Activated CD8-positive, alpha-beta memory T cell treated with anti-CD3 and anti-CD28 coated beads, Interleukin-2, amount 10 ng/mL, durations not matched to agents 7 days and 5 days (primary cell): ENCODE measurements at regions not wholly inside any gene's neighbourhood (a gene's known extent, or its start where the extent isn't known, plus 50 kb on each side); places are given as distances from the start of the nearest gene placed in this dataset.

Experiments used
- ATAC-seq: fragments of 150-1000 bp; cut with Tn5 transposase; one replicate; pipeline ENCODE4 v1.10.0; 2021; ENCODE audit warnings: moderate library complexity
- CTCF ChIA-PET: fragments of 350-600 bp; sonication (Branson Sonifier 250); formaldehyde crosslinking; loops from one replicate; lab custom pipeline; 2021; ENCODE audit warnings: antibody characterized with exemption; lab: Charles Lee
- DNase-seq: peaks from one replicate; pipeline ENCODE4 v3.0.0-alpha.2; 2020
- H3K27ac Mint-ChIP-seq: one replicate; pipeline ENCODE4 v1.8.0; 2021; ENCODE audit warnings: mild to moderate bottlenecking, mixed read lengths
- H3K27me3 Mint-ChIP-seq: one replicate; pipeline ENCODE4 v1.8.0; 2021; ENCODE audit warnings: mixed read lengths
- H3K36me3 Mint-ChIP-seq: one replicate; pipeline ENCODE4 v1.8.0; 2021; ENCODE audit warnings: mild to moderate bottlenecking, mixed read lengths
- H3K4me1 Mint-ChIP-seq: one replicate; pipeline ENCODE4 v1.8.0; 2021; ENCODE audit warnings: mixed read lengths
- H3K4me3 Mint-ChIP-seq: one replicate; pipeline ENCODE4 v1.8.0; 2021; ENCODE audit warnings: mild to moderate bottlenecking, moderate library complexity, mixed read lengths
- H3K9me3 Mint-ChIP-seq: one replicate; pipeline ENCODE4 v1.8.0; 2022; ENCODE audit warnings: low read depth, mixed read lengths

DNA sequence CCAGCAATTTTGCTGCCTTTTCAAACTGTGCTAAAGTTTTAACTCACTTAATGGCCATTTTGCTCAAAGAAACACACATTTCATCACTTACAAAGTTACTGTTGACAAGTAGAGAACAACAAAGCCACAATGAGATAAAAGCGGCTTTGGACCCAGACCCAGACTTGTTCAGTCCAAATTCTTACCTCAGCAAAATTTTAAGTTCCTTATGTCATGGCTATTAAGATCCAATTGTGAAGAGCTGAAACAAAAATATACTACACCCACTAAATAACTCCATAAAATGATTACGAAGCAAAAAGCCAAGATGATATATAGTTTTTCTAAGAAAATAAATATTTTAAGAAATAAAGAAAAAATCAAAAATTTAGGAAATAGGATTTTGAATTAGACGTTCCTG lies 137.0 kb upstream of the INPP4B start:
- no peaks in the 10 kb centered on the region for H3K36me3 Mint-ChIP-seq
- CTCF ChIA-PET: no interaction called here
- no peak overlapping the region for H3K4me3 Mint-ChIP-seq
- H3K9me3 Mint-ChIP-seq: no peaks in the 10 kb centered on the region
- no peak for DNase-seq
- H3K4me1 Mint-ChIP-seq: no peaks in the 10 kb centered on the region
- H3K27me3 Mint-ChIP-seq: peaks cover 3% of the 10 kb centered on the region
- H3K27ac Mint-ChIP-seq: no peak overlapping the region
- no peak for ATAC-seq

- no peaks in the 10 kb centered on the region for H3K36me3 Mint-ChIP-seq
- no peak overlapping the region for H3K27ac Mint-ChIP-seq
- DNase-seq (no peak), ATAC-seq (no peak)
- no peaks in the 10 kb centered on the region for H3K9me3 Mint-ChIP-seq
- H3K27me3 Mint-ChIP-seq: peaks cover 3% of the 10 kb centered on the region
- no peaks in the 10 kb centered on the region for H3K4me1 Mint-ChIP-seq
- H3K4me3 Mint-ChIP-seq: no peak overlapping the region
- CTCF ChIA-PET: no interaction called here
Observed at GRCh38 chr4:142983589-142983988, 137.5 kb upstream of the INPP4B start.

GRCh38 chr4:142984871-142985585 lies 138.9 kb upstream of the INPP4B start:
- DNase-seq (no peak), ATAC-seq (no peak)
- H3K4me3 Mint-ChIP-seq: no peak overlapping the region
- no peaks in the 10 kb centered on the region for H3K9me3 Mint-ChIP-seq
- no peak overlapping the region for H3K27ac Mint-ChIP-seq
- no peaks in the 10 kb centered on the region for H3K36me3 Mint-ChIP-seq
- no peaks in the 10 kb centered on the region for H3K4me1 Mint-ChIP-seq
- CTCF ChIA-PET: no interaction called here
- peaks cover 3% of the 10 kb centered on the region for H3K27me3 Mint-ChIP-seq

- Mint-ChIP-seq H3K4me3 (no peak overlapping the region), H3K36me3 (no peaks in the 10 kb centered on the region), H3K27me3 (no peaks in the 10 kb centered on the region), H3K27ac (no peak overlapping the region), H3K4me1 (peaks cover 9% of the 10 kb centered on the region), H3K9me3 (peaks cover 2% of the 10 kb centered on the region)
- CTCF ChIA-PET: no interaction called here
- no peak for ATAC-seq
- DNase-seq: no peak
Observed at GRCh38 chr4:143016171-143016570, 168.5 kb upstream of the USP38 start.

DNA sequence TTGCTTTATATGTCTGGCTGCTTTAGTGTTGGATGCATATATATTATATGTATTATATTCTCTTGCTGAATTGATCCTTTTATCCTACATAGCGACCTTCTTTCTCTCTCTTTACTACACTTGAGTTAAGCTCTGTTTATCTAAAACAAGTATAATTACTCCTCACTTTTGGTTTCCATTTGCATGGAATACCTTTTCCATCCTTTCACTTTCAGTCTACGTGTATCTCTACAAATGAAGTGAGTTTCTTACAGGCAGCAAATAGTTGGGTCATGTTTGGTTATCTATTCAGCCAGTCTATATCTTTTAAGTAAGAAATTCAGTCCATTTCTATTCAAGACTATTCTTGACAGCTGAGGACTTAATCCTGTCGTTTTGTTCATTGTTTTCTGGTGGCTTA lies 167.5 kb upstream of the USP38 start:
- ATAC-seq (no peak), DNase-seq (no peak)
- H3K36me3 Mint-ChIP-seq: no peaks in the 10 kb centered on the region
- CTCF ChIA-PET: no interaction called here
- no peak overlapping the region for H3K4me3 Mint-ChIP-seq
- H3K9me3 Mint-ChIP-seq: no peaks in the 10 kb centered on the region
- H3K27ac Mint-ChIP-seq: no peak overlapping the region
- H3K4me1 Mint-ChIP-seq: peaks cover 11% of the 10 kb centered on the region
- no peaks in the 10 kb centered on the region for H3K27me3 Mint-ChIP-seq

GRCh38 chr4:143019351-143019750 lies 165.4 kb upstream of the USP38 start:
- DNase-seq (no peak), ATAC-seq (no peak)
- Mint-ChIP-seq H3K4me3 (no peak overlapping the region), H3K27me3 (no peaks in the 10 kb centered on the region), H3K27ac (no peak overlapping the region), H3K36me3 (no peaks in the 10 kb centered on the region), H3K9me3 (no peaks in the 10 kb centered on the region), H3K4me1 (peaks cover 15% of the 10 kb centered on the region)
- CTCF ChIA-PET: no interaction called here

DNA sequence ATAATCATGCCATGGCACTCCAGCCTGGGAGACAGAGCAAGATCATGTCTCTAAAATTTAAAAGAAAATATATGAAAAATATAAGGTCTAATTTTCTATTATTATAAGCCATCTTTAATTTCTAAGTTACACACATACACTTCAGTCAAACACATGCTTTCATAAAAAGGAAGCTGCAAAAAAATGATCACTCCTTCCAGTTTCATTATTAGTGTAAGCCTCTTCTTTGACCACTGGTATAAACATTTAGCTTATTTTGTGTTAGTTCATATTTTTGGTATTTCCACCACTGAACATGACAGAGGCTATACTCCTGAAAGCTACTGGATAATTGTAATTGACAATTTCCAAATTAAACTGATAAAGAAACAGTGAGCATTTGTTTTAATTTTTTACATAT lies 163.3 kb upstream of the USP38 start:
- CTCF ChIA-PET: no interaction called here
- Mint-ChIP-seq H3K27me3 (no peaks in the 10 kb centered on the region), H3K4me1 (peaks cover 17% of the 10 kb centered on the region), H3K27ac (no peak overlapping the region), H3K9me3 (no peaks in the 10 kb centered on the region), H3K36me3 (no peaks in the 10 kb centered on the region), H3K4me3 (no peak overlapping the region)
- ATAC-seq (no peak), DNase-seq (no peak)

DNA sequence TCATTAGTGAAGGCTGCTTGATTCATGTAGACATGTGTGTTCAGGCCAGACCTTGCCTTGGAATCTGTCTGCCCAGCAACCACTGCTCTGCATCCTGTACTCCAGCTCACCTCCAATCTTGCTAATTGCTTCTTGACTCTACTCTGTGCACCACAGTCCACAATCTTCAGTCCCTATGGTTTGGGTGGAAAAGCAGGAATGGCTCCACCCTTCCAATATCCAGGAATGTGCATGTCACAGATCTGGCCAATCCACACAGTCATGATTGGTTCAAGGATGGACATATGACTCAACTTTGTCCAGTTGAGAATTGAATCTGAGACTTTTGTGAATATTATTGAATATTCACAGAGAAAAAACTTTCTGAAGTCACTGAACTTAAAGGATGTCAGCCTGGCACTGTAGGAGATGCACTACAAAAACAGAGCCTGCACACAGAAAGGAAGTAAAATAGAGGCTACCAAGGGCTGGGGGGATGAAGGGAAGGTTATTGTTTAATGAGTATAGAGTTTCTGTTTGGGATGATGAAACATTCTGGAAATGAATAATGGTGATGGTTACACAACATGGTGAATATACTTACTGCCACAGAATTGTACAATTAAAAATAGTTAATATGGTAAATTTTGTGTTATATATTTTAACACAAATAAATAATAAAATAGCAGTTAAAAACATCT lies 161.3 kb upstream of the USP38 start:
- H3K4me1 Mint-ChIP-seq: peaks cover 17% of the 10 kb centered on the region
- CTCF ChIA-PET: no interaction called here
- no peak for ATAC-seq

DNA sequence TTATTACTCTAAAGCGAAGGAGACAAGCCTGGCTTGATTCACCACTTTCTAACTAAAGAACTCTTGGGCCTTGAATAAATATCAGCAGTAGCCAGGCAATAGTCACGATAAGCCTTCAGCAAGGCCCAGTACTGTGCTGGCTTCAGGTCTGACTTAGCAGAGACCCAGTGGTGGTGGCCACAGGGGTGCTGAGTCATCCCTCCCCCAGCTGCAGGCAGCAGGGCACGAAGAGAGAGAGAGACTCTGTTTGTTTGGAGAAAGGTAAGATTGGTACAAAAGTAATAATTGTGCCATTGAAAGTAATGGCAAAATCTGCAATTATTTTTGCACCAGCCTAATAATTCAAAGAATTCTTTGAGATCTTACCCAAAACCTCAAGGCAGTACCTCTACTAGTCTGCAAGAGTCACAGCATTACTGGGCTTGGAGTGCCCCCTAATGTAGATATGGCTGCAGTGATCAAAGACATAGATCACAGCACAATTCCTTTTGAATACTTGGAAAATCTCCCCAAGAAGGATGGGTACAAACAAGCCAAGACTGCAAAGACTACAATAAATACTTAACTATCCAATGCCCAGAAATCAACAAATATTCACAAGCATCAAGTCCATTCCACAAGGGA lies 159.5 kb upstream of the USP38 start:
- Mint-ChIP-seq H3K9me3 (peaks cover 2% of the 10 kb centered on the region), H3K4me1 (peaks cover 17% of the 10 kb centered on the region), H3K36me3 (peaks cover 2% of the 10 kb centered on the region), H3K27ac (no peak overlapping the region), H3K27me3 (no peaks in the 10 kb centered on the region), H3K4me3 (no peak overlapping the region)
- peak; percentile 65 for ATAC-seq
- CTCF ChIA-PET: no interaction called here
- no peak for DNase-seq

More for the DNA sequence above, 161.3 kb upstream of the USP38 start:
- no peak for DNase-seq
- no peaks in the 10 kb centered on the region for H3K27me3 Mint-ChIP-seq
- H3K9me3 Mint-ChIP-seq: no peaks in the 10 kb centered on the region
- no peak overlapping the region for H3K4me3 Mint-ChIP-seq
- H3K27ac Mint-ChIP-seq: no peak overlapping the region
- no peaks in the 10 kb centered on the region for H3K36me3 Mint-ChIP-seq

- CTCF ChIA-PET: interaction anchor here (0.7 to 1.2 kb wide), 3 partner anchors 66 to 1112 kb away, joined by 3 to 4 read pairs (median 3); no protein-coding TSS in a partner anchor
- peaks cover 2% of the 10 kb centered on the region for H3K36me3 Mint-ChIP-seq
- H3K9me3 Mint-ChIP-seq: peaks cover 2% of the 10 kb centered on the region
- H3K27ac Mint-ChIP-seq: no peak overlapping the region
- no peak for DNase-seq
- ATAC-seq: no peak
- peaks cover 6% of the 10 kb centered on the region for H3K4me1 Mint-ChIP-seq
- H3K27me3 Mint-ChIP-seq: no peaks in the 10 kb centered on the region
- no peak overlapping the region for H3K4me3 Mint-ChIP-seq
Observed at GRCh38 chr4:143026459-143027170, 158.1 kb upstream of the USP38 start.

DNA sequence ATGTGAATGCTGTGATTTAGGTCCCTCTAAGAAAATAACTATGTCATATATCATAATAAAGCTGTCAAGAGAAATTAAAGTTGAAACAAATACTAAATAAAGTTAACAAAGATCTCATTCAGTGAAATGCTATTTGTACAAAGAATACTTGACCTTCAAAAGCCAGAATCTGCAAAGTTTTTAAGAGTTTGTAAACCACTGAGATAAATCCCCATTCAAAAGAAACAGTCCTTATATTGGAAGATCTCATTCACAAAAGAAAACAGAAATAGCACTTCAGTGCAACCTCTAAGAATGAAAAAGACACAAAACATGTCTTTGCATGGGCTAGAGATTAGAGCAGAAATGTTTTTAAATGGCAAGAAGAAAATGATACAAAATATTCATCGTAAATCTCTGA lies 149.1 kb upstream of the USP38 start:
- CTCF ChIA-PET: no interaction called here
- Mint-ChIP-seq H3K27me3 (peaks cover 2% of the 10 kb centered on the region), H3K9me3 (no peaks in the 10 kb centered on the region), H3K4me3 (no peak overlapping the region), H3K4me1 (no peaks in the 10 kb centered on the region), H3K27ac (no peak overlapping the region), H3K36me3 (no peaks in the 10 kb centered on the region)
- DNase-seq (no peak), ATAC-seq (no peak)

DNA sequence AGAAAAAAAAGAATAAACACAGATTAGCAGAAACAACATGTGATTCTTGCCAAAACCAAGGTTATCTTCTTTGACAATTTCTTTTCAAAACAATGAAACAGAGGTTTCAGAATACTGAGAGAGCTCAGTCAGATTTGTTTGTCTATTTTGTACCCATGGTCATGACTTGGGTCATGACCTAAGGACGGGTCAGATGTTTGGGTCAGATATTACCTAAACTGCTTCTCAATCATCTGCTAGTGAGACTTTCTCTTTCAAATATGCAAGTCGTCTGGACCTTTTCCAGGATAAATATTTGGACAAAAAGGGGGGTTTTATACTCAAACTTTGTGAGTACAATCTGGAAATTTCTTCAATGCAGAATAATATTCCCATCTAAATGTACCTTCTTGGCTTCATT lies 148.3 kb upstream of the USP38 start:
- no peak overlapping the region for H3K4me3 Mint-ChIP-seq
- H3K27me3 Mint-ChIP-seq: peaks cover 2% of the 10 kb centered on the region
- no peaks in the 10 kb centered on the region for H3K36me3 Mint-ChIP-seq
- H3K27ac Mint-ChIP-seq: no peak overlapping the region
- no peaks in the 10 kb centered on the region for H3K4me1 Mint-ChIP-seq
- DNase-seq (no peak), ATAC-seq (no peak)
- no peaks in the 10 kb centered on the region for H3K9me3 Mint-ChIP-seq
- CTCF ChIA-PET: no interaction called here

DNA sequence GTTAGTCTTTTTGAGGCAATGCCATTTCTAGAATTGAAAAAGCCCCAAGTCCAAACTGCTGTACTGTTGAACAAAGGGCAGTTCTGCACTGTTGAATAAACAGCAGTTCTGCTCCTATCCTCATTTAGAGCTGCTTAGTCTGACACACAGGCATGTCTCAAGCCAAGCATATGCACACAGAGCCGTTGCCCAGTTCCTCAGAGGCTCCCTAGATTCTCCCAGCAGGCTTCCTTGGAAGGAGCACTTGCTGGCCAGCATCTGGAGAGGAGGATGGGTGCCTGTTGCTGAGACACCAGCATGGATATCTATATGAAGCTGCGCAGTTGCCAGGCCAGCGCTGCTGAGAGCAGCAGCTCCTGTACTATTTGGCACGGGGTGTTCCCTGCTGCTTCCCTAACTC lies 138.3 kb upstream of the USP38 start:
- H3K4me3 Mint-ChIP-seq: no peak overlapping the region
- H3K9me3 Mint-ChIP-seq: no peaks in the 10 kb centered on the region
- no peak overlapping the region for H3K27ac Mint-ChIP-seq
- CTCF ChIA-PET: no interaction called here
- H3K36me3 Mint-ChIP-seq: no peaks in the 10 kb centered on the region
- no peak for ATAC-seq
- no peaks in the 10 kb centered on the region for H3K4me1 Mint-ChIP-seq
- H3K27me3 Mint-ChIP-seq: peaks cover 3% of the 10 kb centered on the region
- DNase-seq: no peak
